ENCODE measurements at regions not wholly inside any gene's neighbourhood (a gene's known extent, or its start where the extent isn't known, plus 50 kb on each side); places are given as distances from the start of the nearest gene placed in this dataset.
"Not testable (repeated sequence)": the region's sequence is repeated elsewhere in the genome, so short reads cannot be mapped to it uniquely, and the experiment has no call there.

DNA sequence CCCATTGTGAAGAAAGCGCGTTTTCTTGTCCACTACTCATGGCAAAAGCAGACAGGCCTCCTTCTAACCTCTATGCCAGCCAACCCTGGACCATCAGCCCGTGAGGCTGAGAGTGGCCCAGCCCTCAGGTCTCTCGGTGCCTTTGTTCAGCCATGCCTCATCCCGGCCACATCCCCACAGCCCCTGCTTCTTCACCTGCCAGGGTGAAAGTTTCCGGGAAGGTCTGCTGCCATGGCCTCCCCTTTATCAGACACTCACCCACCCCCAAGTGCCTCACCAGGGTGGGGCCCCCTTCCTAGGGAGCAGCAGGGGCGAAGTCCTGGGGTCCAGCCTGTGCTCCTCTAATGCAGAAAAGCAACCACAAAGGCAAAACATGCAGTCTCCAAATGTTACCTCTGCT lies 478.4 kb upstream of the SALL3 start:
- no peak for TF ChIP-seq CTCF (IDR thresholded peaks at IDR 0.05)
- no peak for TF ChIP-seq POLR2A (IDR thresholded peaks at IDR 0.05)
- TF ChIP-seq POLR2AphosphoS5 (IDR thresholded peaks at IDR 0.05), result no peak
- DNase-seq (ENCODE audit: low spot score in 2 of 2), result no peak
- Histone ChIP-seq H3K27ac (no peak overlapping the region), H3K36me3 (no peaks in the 10 kb centered on the region), H3K27me3 (peaks cover 0 to 7% of the 10 kb centered on the region in 2 donors), H3K9me3 (no peaks in the 10 kb centered on the region), H3K4me3 (no peak overlapping the region), H3K4me1 (no peaks in the 10 kb centered on the region)
- intact Hi-C loops (cut with DNase I; ENCODE audit: low total_unique reads), result no loop called here

- H3K27ac ChIP-seq, result no peak overlapping the region
- H3K27me3 ChIP-seq, result peaks cover 0 to 15% of the 10 kb centered on the region in 2 donors
- intact Hi-C loops (cut with DNase I; ENCODE audit: low total_unique reads), result no loop called here
- no peaks in the 10 kb centered on the region for H3K9me3 ChIP-seq
- no peaks in the 10 kb centered on the region for H3K4me1 ChIP-seq
- no peaks in the 10 kb centered on the region for H3K36me3 ChIP-seq
- DNase-seq (ENCODE audit: low spot score in 2 of 2), result no peak
- TF ChIP-seq POLR2AphosphoS5 (IDR thresholded peaks at IDR 0.05) (no peak), CTCF (IDR thresholded peaks at IDR 0.05) (no peak), POLR2A (IDR thresholded peaks at IDR 0.05) (no peak)
- no peak overlapping the region for H3K4me3 ChIP-seq
Measured at GRCh38 chr18:78503129-78503528, 476.5 kb upstream of the SALL3 start.

DNA sequence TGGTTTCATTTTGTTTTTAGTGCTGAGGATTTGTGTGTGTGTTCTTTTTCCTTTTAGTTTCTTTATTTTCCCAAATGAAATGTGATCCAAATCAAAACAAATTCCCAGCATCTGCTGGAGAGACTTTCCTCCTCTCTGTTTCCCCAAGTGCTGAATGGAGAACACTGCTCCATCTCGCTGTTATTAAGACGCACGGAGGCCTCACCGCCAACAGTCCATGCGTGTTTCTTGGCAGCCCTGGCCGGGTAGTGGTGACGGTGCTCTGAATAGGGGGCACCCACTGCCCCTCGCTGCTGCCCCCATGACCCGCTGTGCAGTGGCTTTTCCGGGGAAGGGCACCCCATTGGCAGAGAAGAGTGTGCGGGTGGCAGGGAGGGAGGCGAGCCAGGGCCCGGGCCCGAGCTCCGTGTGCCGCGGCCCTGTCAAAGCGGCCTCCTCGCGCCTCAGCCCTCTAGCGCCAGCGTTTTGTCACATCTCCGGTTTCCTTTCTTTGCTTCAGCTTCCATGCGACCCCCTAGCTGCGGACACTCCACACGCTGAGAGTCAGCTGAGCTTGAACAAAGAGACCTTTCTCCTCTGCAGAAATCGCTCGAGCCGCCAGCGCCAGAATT lies 473.7 kb upstream of the SALL3 start:
- no peaks in the 10 kb centered on the region for H3K9me3 ChIP-seq
- no peak overlapping the region for H3K27ac ChIP-seq
- peaks cover 0 to 15% of the 10 kb centered on the region in 2 donors for H3K27me3 ChIP-seq
- H3K36me3 ChIP-seq, result no peaks in the 10 kb centered on the region
- intact Hi-C loops (cut with DNase I; ENCODE audit: low total_unique reads), result no loop called here
- peak overlapping the region in 1 of 3 donors; percentile 13 for H3K4me3 ChIP-seq
- TF ChIP-seq CTCF (IDR thresholded peaks at IDR 0.05) (no peak), POLR2AphosphoS5 (IDR thresholded peaks at IDR 0.05) (no peak), POLR2A (IDR thresholded peaks at IDR 0.05) (no peak)
- DNase-seq (ENCODE audit: low spot score in 2 of 2), result no peak
- H3K4me1 ChIP-seq, result no peaks in the 10 kb centered on the region

DNA sequence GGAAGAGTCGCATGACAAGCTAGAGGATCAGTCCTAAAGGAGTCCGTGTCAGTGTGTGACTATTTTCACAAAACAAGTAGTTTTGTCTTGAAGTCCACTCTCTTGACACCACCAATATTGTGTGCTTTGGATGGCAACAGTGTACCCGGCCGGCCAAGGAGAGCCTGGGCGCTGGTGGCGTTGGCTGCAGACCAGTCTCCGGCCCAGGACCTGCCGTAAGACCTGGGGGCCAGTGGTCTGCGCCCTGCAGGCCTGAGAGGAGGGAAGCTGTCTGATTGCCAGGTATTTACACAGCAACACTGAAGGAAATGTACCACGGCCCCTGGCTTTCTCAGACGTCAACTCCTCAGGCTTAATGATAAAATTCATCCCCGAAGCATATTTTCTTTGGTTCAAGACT lies 472.4 kb upstream of the SALL3 start:
- Histone ChIP-seq H3K9me3 (no peaks in the 10 kb centered on the region), H3K27me3 (peaks cover 0 to 15% of the 10 kb centered on the region in 2 donors), H3K4me3 (no peak overlapping the region), H3K27ac (no peak overlapping the region), H3K36me3 (no peaks in the 10 kb centered on the region), H3K4me1 (no peaks in the 10 kb centered on the region)
- no peak for TF ChIP-seq POLR2A (IDR thresholded peaks at IDR 0.05)
- no peak for TF ChIP-seq POLR2AphosphoS5 (IDR thresholded peaks at IDR 0.05)
- TF ChIP-seq CTCF (IDR thresholded peaks at IDR 0.05), result no peak
- DNase-seq (ENCODE audit: low spot score in 2 of 2), result no peak
- intact Hi-C loops (cut with DNase I; ENCODE audit: low total_unique reads), result no loop called here

- H3K9me3 ChIP-seq; H3K36me3 ChIP-seq; H3K4me3 ChIP-seq; intact Hi-C loops (cut with DNase I; ENCODE audit: low total_unique reads); DNase-seq (ENCODE audit: low spot score in 2 of 2); H3K27ac ChIP-seq; H3K4me1 ChIP-seq: not testable (repeated sequence)
- peaks cover 0 to 15% of the 10 kb centered on the region in 2 donors for H3K27me3 ChIP-seq
Measured at GRCh38 chr18:78508228-78508824, 471.3 kb upstream of the SALL3 start.
